HepG2 (cell line): ENCODE measurements at regions not wholly inside any gene's neighbourhood (a gene's known extent, or its start where the extent isn't known, plus 50 kb on each side); places are given as distances from the start of the nearest gene placed in this dataset.

ENCODE experiments used
- ATAC-seq: fragments of 200-7000 bp; cut with Tn5 transposase; 3 replicates; pipeline ENCODE4 v1.9.1; 2020; ENCODE audit warnings: mild to moderate bottlenecking, moderate library complexity
- BruUV-seq: library from RNA; stranded (reverse); fragments of 400-500 nt; replicated peaks from 2 replicates; lab custom pipeline; 2021; lab: Mats Ljungman, UMichigan
- CTCF ChIA-PET: fragments of 300-600 bp; formaldehyde crosslinking; extraction: SDS; loops from one replicate; lab custom pipeline; 2021; ENCODE audit warnings: low total read pairs, inconsistent platforms, low intra/inter-chr PET ratio; lab: Yijun Ruan, JAX
- POLR2A ChIA-PET: fragments of 350-600 bp; sonication (Branson Sonifier 250); formaldehyde crosslinking; loops from one replicate; lab custom pipeline; 2020; ENCODE audit warnings: antibody characterized with exemption, inconsistent platforms; lab: Yijun Ruan, JAX
- DNase-seq: peaks from one replicate; pipeline ENCODE4 v3.0.0-alpha.2; 2015; ENCODE audit warnings: low spot score
- FAIRE-seq: peaks from 3 replicates; lab custom pipeline; 2011; peaks lifted over from hg19 to GRCh38; lab: Jason Lieb, UNC
- H2AFZ ChIP-seq: one replicate; pipeline ENCODE4 v1.6.1; 2011; ENCODE audit warnings: low read length, inconsistent platforms
- H3K27ac ChIP-seq: fragments of 300-600 bp; 3 replicates; pipeline ENCODE4 v1.8.0; 2011; ENCODE audit warnings: mixed run types, mild to moderate bottlenecking, mixed read lengths, low read length, inconsistent platforms; ENCODE audit not compliant: insufficient read depth; ENCODE audit errors: extremely low read length
- H3K27me3 ChIP-seq, 2 experiments: fragments of 200-600 bp in 1 of 2; 2 replicates in 1 of 2; 3 replicates in 1 of 2; pipeline versions ENCODE4 v1.6.0 to v1.8.0; 2011; ENCODE audit warnings: low read length in 2 of 2, mild to moderate bottlenecking in 2 of 2, moderate library complexity in 2 of 2, inconsistent platforms in 1 of 2; ENCODE audit not compliant: insufficient read depth in 2 of 2, control insufficient read depth in 1 of 2
- H3K36me3 ChIP-seq, 2 experiments: fragments of 200-600 bp in 1 of 2; replicated peaks in 1 of 2; 2 replicates in 1 of 2; 3 replicates in 1 of 2; pipeline versions ENCODE4 v1.5.1 to v1.8.0; 2011; ENCODE audit warnings: low read length in 2 of 2, inconsistent platforms in 1 of 2; ENCODE audit not compliant: insufficient read depth in 2 of 2, control insufficient read depth in 1 of 2
- H3K4me1 ChIP-seq: 2 replicates; pipeline ENCODE4 v1.5.1; 2012; ENCODE audit warnings: low read length, inconsistent platforms; ENCODE audit not compliant: insufficient read depth
- H3K4me2 ChIP-seq: 2 replicates; pipeline ENCODE4 v1.6.0; 2011; ENCODE audit warnings: low read depth, low read length, inconsistent platforms
- H3K4me3 ChIP-seq, 3 experiments: fragments of 200-600 bp in 1 of 3; sonication (generic), shearing (Covaris generic) in 1 of 3; replicated peaks in 1 of 3; 2 replicates each; pipeline ENCODE4 v1.5.1; 2011 to 2016; ENCODE audit warnings: low read length in 3 of 3, inconsistent platforms in 2 of 3, low read depth in 2 of 3, mild to moderate bottlenecking in 2 of 3, control low read depth in 1 of 3, mixed read lengths in 1 of 3; ENCODE audit not compliant: insufficient read depth in 1 of 3
- H3K79me2 ChIP-seq: one replicate; pipeline ENCODE4 v1.6.1; 2011; ENCODE audit warnings: low read length, inconsistent platforms; ENCODE audit not compliant: insufficient read depth
- H3K9ac ChIP-seq: 2 replicates; pipeline ENCODE4 v1.6.0; 2011; ENCODE audit warnings: mild to moderate bottlenecking, low read depth, low read length, inconsistent platforms; ENCODE audit not compliant: insufficient read depth
- H3K9me3 ChIP-seq: 2 replicates; pipeline ENCODE4 v1.5.1; 2012; ENCODE audit warnings: mild to moderate bottlenecking, low read length
- H4K20me1 ChIP-seq: 2 replicates; pipeline ENCODE4 v1.6.0; 2011; ENCODE audit warnings: inconsistent platforms, mild to moderate bottlenecking, low read length, moderate library complexity; ENCODE audit not compliant: insufficient read depth
- GLMP ChIP-seq: sonication (generic); formaldehyde crosslinking; IDR thresholded peaks from 2 replicates; pipeline ENCODE4 v1.9.0; 2021; ENCODE audit warnings: missing genetic modification reagents, mild to moderate bottlenecking, borderline replicate concordance
- HOXA9 ChIP-seq: sonication (generic); formaldehyde crosslinking; IDR thresholded peaks from 2 replicates; pipeline ENCODE4 v1.8.1; 2022; ENCODE audit warnings: missing genetic modification reagents, mild to moderate bottlenecking, moderate library complexity, borderline replicate concordance
- PLRG1 ChIP-seq: fragments of 450-650 bp; conservative IDR thresholded peaks from 2 replicates; pipeline ENCODE4 v1.6.1; 2016
- REXO4 ChIP-seq: sonication (generic); formaldehyde crosslinking; IDR thresholded peaks from 2 replicates; pipeline ENCODE4 v1.8.0; 2022; ENCODE audit warnings: missing genetic modification reagents, mild to moderate bottlenecking, borderline replicate concordance
- THAP7 ChIP-seq: sonication (generic); formaldehyde crosslinking; IDR thresholded peaks from 2 replicates; pipeline ENCODE4 v1.8.1; 2023; ENCODE audit warnings: mild to moderate bottlenecking, missing genetic modification reagents
- ZFP36L2 ChIP-seq: sonication (generic); formaldehyde crosslinking; IDR thresholded peaks from 2 replicates; pipeline ENCODE4 v1.4.0; 2020; ENCODE audit warnings: missing genetic modification reagents
- ZHX2 ChIP-seq, 2 experiments: sonication (generic) in 1 of 2; formaldehyde crosslinking in 1 of 2; IDR thresholded peaks; 2 replicates each; pipeline versions ENCODE4 v1.6.1 to v1.9.0; 2014 to 2022; ENCODE audit warnings: antibody characterized with exemption in 1 of 2, borderline replicate concordance in 1 of 2, inconsistent platforms in 1 of 2, low read depth in 1 of 2, missing genetic modification reagents in 1 of 2
- ZNF629 ChIP-seq: sonication (generic); formaldehyde crosslinking; conservative IDR thresholded peaks from 2 replicates; pipeline ENCODE4 v1.5.0; 2020; ENCODE audit warnings: missing genetic modification reagents
- WGBS: methylation state at CpG from one replicate; pipeline ENCODE4 v1.1.6; 2017; ENCODE audit warnings: low lambda C conversion rate; 5-methylcytosine and 5-hydroxymethylcytosine counted together
- in situ Hi-C: cut with HindIII; loops from 2 replicates; pipeline ENCODE4 v1.10.0; 2017; ENCODE audit warnings: low pct_unique_long_range_greater_than_20kb; ENCODE audit not compliant: extremely low pct_ligation_motif_present
- intact Hi-C: fragments of 100-400 bp; cut with micrococcal nuclease; formaldehyde crosslinking; loops from one replicate; pipeline ENCODE4 v1.10.0; 2022; ENCODE audit not compliant: unreplicated experiment

- DNase-seq (no peak), ATAC-seq (no peak), FAIRE-seq (no peak)
- Histone ChIP-seq H3K9me3 (no peaks in the 10 kb centered on the region), H2AFZ (no peak overlapping the region), H3K4me1 (no peaks in the 10 kb centered on the region), H3K27ac (no peak overlapping the region), H3K4me3 (no peak overlapping the region), H3K36me3 (no peaks in the 10 kb centered on the region), H3K9ac (no peak overlapping the region), H4K20me1 (no peaks in the 10 kb centered on the region), H3K79me2 (no peaks in the 10 kb centered on the region), H3K4me2 (no peak overlapping the region), H3K27me3 (no peaks in the 10 kb centered on the region)
- CTCF ChIA-PET: no interaction called here
- no TSS peak for BruUV-seq
- POLR2A ChIA-PET: no interaction called here
- in situ Hi-C loops: no loop called here
- TF ChIP-seq PLRG1 (no peak), GLMP (no peak), HOXA9 (no peak), ZNF629 (CRISPR knock-in tag) (no peak), THAP7 (CRISPR knock-in tag) (no peak), ZHX2 (IDR thresholded peaks at IDR 0.05; ENCODE audit: low read depth) (no peak), ZHX2 (CRISPR knock-in tag; IDR thresholded peaks at IDR 0.05; ENCODE audit: borderline replicate concordance) (no peak), ZFP36L2 (CRISPR knock-in tag) (no peak), REXO4 (CRISPR knock-in tag) (no peak)
- WGBS: 4% methylated on average over 4 of the region's 4 CpGs
- intact Hi-C loops: no loop called here
These were observed 513.9 kb downstream of the GATA3 start for GRCh38 chr10:8568401-8568800.
